K562 (cell line): ENCODE measurements at regions not wholly inside any gene's neighbourhood (a gene's known extent, or its start where the extent isn't known, plus 50 kb on each side); places are given as distances from the start of the nearest gene placed in this dataset.

Experiments
- ATAC-seq: fragments of 200-7000 bp; cut with Tn5 transposase; 3 replicates; pipeline ENCODE4 v1.9.1; 2020; ENCODE audit warnings: moderate library complexity
- BruUV-seq: library from RNA; stranded (reverse); fragments of 400-500 nt; replicated peaks from 2 replicates; lab custom pipeline; 2021; lab: Mats Ljungman, UMichigan
- CTCF ChIA-PET: fragments of 300-600 bp; formaldehyde crosslinking; extraction: SDS; loops from one replicate; lab custom pipeline; 2021; ENCODE audit warnings: low intra/inter-chr PET ratio; lab: Yijun Ruan, JAX
- POLR2A ChIA-PET: fragments of 300-600, 350-650 bp; sonication (Branson Sonifier 250); formaldehyde crosslinking; extraction: SDS; loops from one replicate; lab custom pipeline; 2021; ENCODE audit warnings: antibody characterized with exemption, inconsistent platforms; lab: Yijun Ruan, JAX
- DNase-seq, 4 experiments: peaks; one replicate each; pipeline versions ENCODE4 v3.0.0 to v3.0.0-alpha.2; 2011 to 2018; ENCODE audit warnings: low spot score in 3 of 4, mixed read lengths in 3 of 4; ENCODE audit errors: extremely low read depth in 1 of 4
- FAIRE-seq: peaks from 2 replicates; lab custom pipeline; 2011; peaks lifted over from hg19 to GRCh38; lab: Jason Lieb, UNC
- H2AFZ ChIP-seq: 2 replicates; pipeline ENCODE4 v1.6.0; 2011; ENCODE audit warnings: low read depth, low read length, control low read depth, inconsistent platforms
- H3K27ac ChIP-seq: fragments of 200-600 bp; 3 replicates; pipeline ENCODE4 v1.8.0; 2011; ENCODE audit warnings: low read depth, mild to moderate bottlenecking, control low read depth, inconsistent platforms, low read length, moderate library complexity, mixed read lengths; ENCODE audit errors: extremely low read depth
- H3K27me3 ChIP-seq, 2 experiments: fragments of 300-600 bp in 1 of 2; 2 replicates in 1 of 2; 3 replicates in 1 of 2; pipeline versions ENCODE4 v1.6.0 to v1.8.0; 2011; ENCODE audit warnings: inconsistent platforms in 2 of 2, low read length in 2 of 2, mild to moderate bottlenecking in 1 of 2, mixed read lengths in 1 of 2, moderate library complexity in 1 of 2; ENCODE audit not compliant: control insufficient read depth in 2 of 2, insufficient read depth in 2 of 2
- H3K36me3 ChIP-seq: fragments of 300-600 bp; 3 replicates; pipeline ENCODE4 v1.8.0; 2011; ENCODE audit warnings: mild to moderate bottlenecking, low read length, inconsistent platforms; ENCODE audit not compliant: control insufficient read depth, insufficient read depth
- H3K4me1 ChIP-seq, 2 experiments: fragments of 200-600 bp in 1 of 2; replicated peaks in 1 of 2; 2 replicates in 1 of 2; 3 replicates in 1 of 2; pipeline versions ENCODE4 v1.5.1 to v1.8.0; 2011; ENCODE audit warnings: inconsistent platforms in 2 of 2, low read length in 2 of 2, mild to moderate bottlenecking in 1 of 2, mixed read lengths in 1 of 2, moderate library complexity in 1 of 2; ENCODE audit not compliant: control insufficient read depth in 2 of 2, insufficient read depth in 2 of 2
- H3K4me2 ChIP-seq: 2 replicates; pipeline ENCODE4 v1.6.1; 2011; ENCODE audit warnings: low read length, control low read depth, inconsistent platforms, mixed read lengths; ENCODE audit not compliant: insufficient read depth
- H3K4me3 ChIP-seq: fragments of 200-600 bp; sonication (generic), shearing (Covaris generic); 2 replicates; pipeline ENCODE4 v1.5.1; 2016; ENCODE audit warnings: control low read depth, inconsistent platforms
- H3K79me2 ChIP-seq: fragments of 200-600 bp; 3 replicates; pipeline ENCODE4 v1.8.0; 2011; ENCODE audit warnings: low read length, inconsistent platforms; ENCODE audit not compliant: control insufficient read depth, insufficient read depth
- H3K9ac ChIP-seq, 2 experiments: 2 replicates each; pipeline versions ENCODE4 v1.6.0 to v1.6.1; 2011; ENCODE audit warnings: low read depth in 2 of 2, low read length in 2 of 2, control low read depth in 1 of 2, inconsistent platforms in 1 of 2, mild to moderate bottlenecking in 1 of 2, mixed read lengths in 1 of 2; ENCODE audit not compliant: insufficient read depth in 1 of 2
- H3K9me1 ChIP-seq: one replicate; pipeline ENCODE4 v1.6.0; 2011; ENCODE audit warnings: inconsistent platforms, mild to moderate bottlenecking, low read length, moderate library complexity; ENCODE audit not compliant: control insufficient read depth, insufficient read depth
- H3K9me3 ChIP-seq: replicated peaks from 2 replicates; pipeline ENCODE4 v1.5.1; 2011; ENCODE audit warnings: low read depth, low read length, inconsistent platforms; ENCODE audit not compliant: control insufficient read depth, insufficient read depth
- H4K20me1 ChIP-seq: replicated peaks from 2 replicates; pipeline ENCODE4 v1.6.1; 2011; ENCODE audit warnings: low read length, inconsistent platforms, mixed read lengths; ENCODE audit not compliant: control insufficient read depth, insufficient read depth
- CREB3 ChIP-seq: fragments of 450-650 bp; conservative IDR thresholded peaks from 2 replicates; pipeline ENCODE4 v1.6.1; 2016; ENCODE audit warnings: missing genetic modification characterization, low read depth, mild to moderate bottlenecking, missing compliant biosample characterization, moderate library complexity
- FOSL1 ChIP-seq: fragments of 200-800 bp; sonication (Bioruptor generic); conservative IDR thresholded peaks from 2 replicates; pipeline ENCODE4 v1.6.1; 2016; ENCODE audit warnings: missing genetic modification characterization, missing compliant biosample characterization
- FOXJ2 ChIP-seq: fragments of 200-800 bp; sonication (Bioruptor generic); IDR thresholded peaks from 2 replicates; pipeline ENCODE4 v1.6.1; 2016; ENCODE audit warnings: missing genetic modification characterization, missing compliant biosample characterization
- HDAC3 ChIP-seq: fragments of 450-650 bp; IDR thresholded peaks from 2 replicates; pipeline ENCODE4 v1.6.1; 2018; ENCODE audit warnings: borderline replicate concordance, mild to moderate bottlenecking, moderate library complexity; ENCODE audit not compliant: partially characterized antibody
- NCOA6 ChIP-seq: fragments of 450-650 bp; IDR thresholded peaks from 2 replicates; pipeline ENCODE4 v1.6.1; 2017; ENCODE audit warnings: mild to moderate bottlenecking
- TBP ChIP-seq: optimal IDR thresholded peaks from 2 replicates; pipeline ENCODE3; 2011; ENCODE audit warnings: low read depth, low read length, improper control_type of control experiment
- THRA ChIP-seq: fragments of 450-650 bp; IDR thresholded peaks from 2 replicates; pipeline ENCODE4 v1.6.1; 2017; ENCODE audit warnings: mild to moderate bottlenecking, moderate library complexity
- ZNF77 ChIP-seq: fragments of 250-450 bp; sonication (Bioruptor Pico); IDR thresholded peaks from 2 replicates; pipeline ENCODE4 v1.5.0; 2020
- WGBS: fragments of 100-300 bp; shearing (Covaris generic); methylation state at CpG from one replicate; pipeline ENCODE4 v1.1.6; 2016; ENCODE audit warnings: low coverage, mixed read lengths; ENCODE audit not compliant: insufficient coverage; ENCODE audit errors: missing lambda C conversion rate; 5-methylcytosine and 5-hydroxymethylcytosine counted together
- in situ Hi-C: fragments of 300-500 bp; cut with MboI; formaldehyde crosslinking; loops from 4 replicates; pipeline ENCODE4 v1.15.0; 2018; ENCODE audit warnings: inconsistent platforms, mixed read lengths
- intact Hi-C: fragments of 100-400 bp; cut with micrococcal nuclease; formaldehyde crosslinking; loops from 2 replicates; pipeline ENCODE4 v1.14.2; 2022

- ChIA-PET CTCF (no interaction called here), POLR2A (no interaction called here)
- 5% methylated on average over 2 of the region's 3 CpGs for WGBS
- FAIRE-seq (no peak), DNase-seq (no peak), ATAC-seq (no peak)
- no peaks in the 10 kb centered on the region for H3K9me3 ChIP-seq
- no peak overlapping the region for H3K4me3 ChIP-seq
- H3K27me3 ChIP-seq, result no peaks in the 10 kb centered on the region
- no peak overlapping the region for H3K4me2 ChIP-seq
- BruUV-seq, result no TSS peak
- no peak for TF ChIP-seq THRA
- no peak for TF ChIP-seq CREB3 (tag)
- TF ChIP-seq FOXJ2, result no peak
- TF ChIP-seq TBP, result no peak
- TF ChIP-seq NCOA6, result no peak
- peak; percentile 66 for TF ChIP-seq FOSL1 (tag)
- TF ChIP-seq HDAC3, result no peak
- no peak for TF ChIP-seq ZNF77 (CRISPR knock-in tag)
- H3K36me3 ChIP-seq, result no peaks in the 10 kb centered on the region
- H3K9me1 ChIP-seq, result no peaks in the 10 kb centered on the region
- in situ Hi-C loops (no loop called here), intact Hi-C loops (no loop called here)
- H3K4me1 ChIP-seq, result no peaks in the 10 kb centered on the region
- H4K20me1 ChIP-seq, result no peaks in the 10 kb centered on the region
- no peak overlapping the region for H2AFZ ChIP-seq
- no peak overlapping the region for H3K27ac ChIP-seq
- no peaks in the 10 kb centered on the region for H3K79me2 ChIP-seq
- no peak overlapping the region for H3K9ac ChIP-seq
Observed at GRCh38 chr13:73598020-73598712, 536.0 kb downstream of the KLF12 start.
